ENCODE measurements at regions not wholly inside any gene's neighbourhood (a gene's known extent, or its start where the extent isn't known, plus 50 kb on each side); places are given as distances from the start of the nearest gene placed in this dataset.

GRCh38 chr16:66169817-66170216 is 196.7 kb upstream of the CDH5 start:
- TF ChIP-seq EZH2 (IDR thresholded peaks at IDR 0.05; ENCODE audit: low read length, missing control alignments) (no peak), CTCF (conservative IDR thresholded peaks at IDR 0.05 in 1 of 2, IDR thresholded peaks at IDR 0.05 in 1 of 2; ENCODE audit: low read depth in 1 of 2, low read length in 2 of 2) (no peak)
- no peaks in the 10 kb centered on the region for H3K9me3 ChIP-seq (ENCODE audit: control insufficient read depth, insufficient read depth, low read depth, low read length)
- no peak overlapping the region for H2AFZ ChIP-seq (ENCODE audit: low read length)
- no peaks in the 10 kb centered on the region for H3K36me3 ChIP-seq (ENCODE audit: control insufficient read depth, insufficient read depth, low read length)
- no peaks in the 10 kb centered on the region for H4K20me1 ChIP-seq (ENCODE audit: control insufficient read depth, extremely low read depth, insufficient read depth, low read length)
- H3K27me3 ChIP-seq (ENCODE audit: control insufficient read depth, insufficient read depth, low read length): no peaks in the 10 kb centered on the region
- H3K9ac ChIP-seq (ENCODE audit: insufficient read depth, low read length): no peak overlapping the region
- no peaks in the 10 kb centered on the region for H3K79me2 ChIP-seq (ENCODE audit: control insufficient read depth, insufficient read depth, low read length)
- H3K4me3 ChIP-seq (replicated peaks in 1 of 4; ENCODE audit: control extremely low read depth in 1 of 4, insufficient read depth in 1 of 4, low read depth in 3 of 4, low read length in 4 of 4): no peak overlapping the region
- no peak overlapping the region for H3K4me2 ChIP-seq (ENCODE audit: extremely low read depth, insufficient read depth, low read length)
- no peaks in the 10 kb centered on the region for H3K4me1 ChIP-seq (ENCODE audit: control insufficient read depth, extremely low read depth, insufficient read depth, low read length)
- no peak for DNase-seq (ENCODE audit: low read depth in 2 of 2)
- no peak overlapping the region for H3K27ac ChIP-seq (ENCODE audit: insufficient read depth, low read length)

- Histone ChIP-seq H3K4me2 (ENCODE audit: extremely low read depth, insufficient read depth, low read length) (no peak overlapping the region), H3K27ac (ENCODE audit: insufficient read depth, low read length) (no peak overlapping the region), H3K9ac (ENCODE audit: insufficient read depth, low read length) (no peak overlapping the region), H2AFZ (ENCODE audit: low read length) (no peak overlapping the region), H3K27me3 (ENCODE audit: control insufficient read depth, insufficient read depth, low read length) (no peaks in the 10 kb centered on the region), H4K20me1 (ENCODE audit: control insufficient read depth, extremely low read depth, insufficient read depth, low read length) (no peaks in the 10 kb centered on the region), H3K4me1 (ENCODE audit: control insufficient read depth, extremely low read depth, insufficient read depth, low read length) (no peaks in the 10 kb centered on the region), H3K36me3 (ENCODE audit: control insufficient read depth, insufficient read depth, low read length) (no peaks in the 10 kb centered on the region), H3K4me3 (replicated peaks in 1 of 4; ENCODE audit: control extremely low read depth in 1 of 4, insufficient read depth in 1 of 4, low read depth in 3 of 4, low read length in 4 of 4) (no peak overlapping the region), H3K9me3 (ENCODE audit: control insufficient read depth, insufficient read depth, low read depth, low read length) (no peaks in the 10 kb centered on the region), H3K79me2 (ENCODE audit: control insufficient read depth, insufficient read depth, low read length) (no peaks in the 10 kb centered on the region)
- TF ChIP-seq EZH2 (IDR thresholded peaks at IDR 0.05; ENCODE audit: low read length, missing control alignments) (no peak), CTCF (conservative IDR thresholded peaks at IDR 0.05 in 1 of 2, IDR thresholded peaks at IDR 0.05 in 1 of 2; ENCODE audit: low read depth in 1 of 2, low read length in 2 of 2) (no peak)
- DNase-seq (ENCODE audit: low read depth in 2 of 2): no peak
These were observed 197.7 kb upstream of the CDH5 start for GRCh38 chr16:66168777-66169176.

DNA sequence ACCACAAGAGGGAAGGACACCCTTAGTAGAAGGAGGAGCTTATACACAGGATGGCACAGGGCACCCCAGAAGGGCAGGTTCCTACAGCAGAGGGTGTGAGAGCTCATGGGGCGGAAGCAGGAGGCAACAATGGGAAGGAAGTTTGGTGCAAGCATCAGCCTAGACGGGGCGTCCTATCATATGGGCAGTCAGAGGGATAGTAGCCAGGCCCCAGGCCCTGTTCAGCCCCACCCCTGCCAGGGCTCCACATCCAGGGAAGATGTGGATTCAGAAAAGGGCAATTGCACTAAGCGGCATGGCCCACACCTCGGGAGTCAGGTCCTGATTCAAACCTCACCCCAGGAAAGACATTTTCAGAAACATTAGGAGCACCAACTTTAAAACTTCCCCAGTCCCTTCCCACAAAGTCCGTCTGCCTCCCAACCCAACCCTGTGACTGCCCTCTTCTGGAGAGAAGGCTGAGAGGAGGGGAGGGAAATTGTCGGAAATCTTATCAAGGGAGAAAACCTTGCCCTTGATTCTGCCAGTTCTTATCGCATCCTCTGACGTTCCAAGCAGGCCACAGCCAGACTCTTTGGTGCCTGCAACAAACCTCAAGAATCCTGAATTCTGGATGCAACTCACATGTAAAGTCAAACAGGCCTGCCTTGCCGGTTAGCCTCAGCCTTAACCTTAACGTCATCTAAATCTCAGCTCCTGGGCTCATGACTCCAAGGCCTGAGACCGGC is 198.8 kb upstream of the CDH5 start:
- H3K27me3 ChIP-seq (ENCODE audit: control insufficient read depth, insufficient read depth, low read length): no peaks in the 10 kb centered on the region
- H3K9me3 ChIP-seq (ENCODE audit: control insufficient read depth, insufficient read depth, low read depth, low read length): no peaks in the 10 kb centered on the region
- H3K9ac ChIP-seq (ENCODE audit: insufficient read depth, low read length): no peak overlapping the region
- no peak overlapping the region for H3K4me2 ChIP-seq (ENCODE audit: extremely low read depth, insufficient read depth, low read length)
- no peaks in the 10 kb centered on the region for H3K79me2 ChIP-seq (ENCODE audit: control insufficient read depth, insufficient read depth, low read length)
- H3K4me3 ChIP-seq (replicated peaks in 1 of 4; ENCODE audit: control extremely low read depth in 1 of 4, insufficient read depth in 1 of 4, low read depth in 3 of 4, low read length in 4 of 4): no peak overlapping the region
- no peaks in the 10 kb centered on the region for H3K36me3 ChIP-seq (ENCODE audit: control insufficient read depth, insufficient read depth, low read length)
- H2AFZ ChIP-seq (ENCODE audit: low read length): no peak overlapping the region
- TF ChIP-seq EZH2 (IDR thresholded peaks at IDR 0.05; ENCODE audit: low read length, missing control alignments): no peak
- peak; percentile 9 to 68 for TF ChIP-seq CTCF (conservative IDR thresholded peaks at IDR 0.05 in 1 of 2, IDR thresholded peaks at IDR 0.05 in 1 of 2; ENCODE audit: low read depth in 1 of 2, low read length in 2 of 2)
- no peaks in the 10 kb centered on the region for H4K20me1 ChIP-seq (ENCODE audit: control insufficient read depth, extremely low read depth, insufficient read depth, low read length)
- H3K27ac ChIP-seq (ENCODE audit: insufficient read depth, low read length): no peak overlapping the region
- DNase-seq (ENCODE audit: low read depth in 2 of 2): peak; percentile 63 to 96
- no peaks in the 10 kb centered on the region for H3K4me1 ChIP-seq (ENCODE audit: control insufficient read depth, extremely low read depth, insufficient read depth, low read length)
